HG02981 (cell line): ENCODE measurements at regions not wholly inside any gene's neighbourhood (a gene's known extent, or its start where the extent isn't known, plus 50 kb on each side); places are given as distances from the start of the nearest gene placed in this dataset.

ENCODE experiments used
- ATAC-seq: cut with Tn5 transposase; IDR thresholded peaks from one replicate; pipeline ENCODE4 v1.9.1; 2021; ENCODE audit warnings: mild to moderate bottlenecking, moderate library complexity; ENCODE audit not compliant: unreplicated experiment

GRCh38 chr6:113642714-113643406 lies 214.3 kb upstream of the MARCKS start:
- ATAC-seq, result peak; percentile 95

- no peak for ATAC-seq
Observed at GRCh38 chr6:113643407-113643770, 213.8 kb upstream of the MARCKS start.

- peak; percentile 19 for ATAC-seq
Observed at GRCh38 chr6:113644861-113645575, 212.1 kb upstream of the MARCKS start.

GRCh38 chr6:113645576-113645970 lies 211.6 kb upstream of the MARCKS start:
- ATAC-seq, result no peak

GRCh38 chr6:113645986-113646385 lies 211.2 kb upstream of the MARCKS start:
- ATAC-seq, result no peak

- no peak for ATAC-seq
Observed at GRCh38 chr6:113646701-113647100, 210.4 kb upstream of the MARCKS start.

- peak; percentile 25 for ATAC-seq
Observed at GRCh38 chr6:113647143-113647889, 209.8 kb upstream of the MARCKS start.

- no peak for ATAC-seq
Observed at GRCh38 chr6:113648698-113649097, 208.4 kb upstream of the MARCKS start.

GRCh38 chr6:113649276-113649675 lies 207.9 kb upstream of the MARCKS start:
- ATAC-seq, result no peak

GRCh38 chr6:113649880-113650609 lies 207.1 kb upstream of the MARCKS start:
- no peak for ATAC-seq

GRCh38 chr6:113650610-113650979 lies 206.6 kb upstream of the MARCKS start:
- no peak for ATAC-seq

GRCh38 chr6:113651120-113651519 lies 206.0 kb upstream of the MARCKS start:
- ATAC-seq, result no peak

GRCh38 chr6:113651920-113652319 lies 205.2 kb upstream of the MARCKS start:
- no peak for ATAC-seq

GRCh38 chr6:113653275-113653674 lies 203.9 kb upstream of the MARCKS start:
- ATAC-seq, result no peak

- no peak for ATAC-seq
Observed at GRCh38 chr6:113654396-113654795, 202.7 kb upstream of the MARCKS start.

GRCh38 chr6:113655761-113656160 lies 201.4 kb upstream of the MARCKS start:
- no peak for ATAC-seq

- no peak for ATAC-seq
Observed at GRCh38 chr6:113659762-113660404, 197.3 kb upstream of the MARCKS start.

GRCh38 chr6:113660819-113661218 lies 196.3 kb upstream of the MARCKS start:
- no peak for ATAC-seq

- ATAC-seq, result no peak
Observed at GRCh38 chr6:113662093-113662665, 195.0 kb upstream of the MARCKS start.

- ATAC-seq, result peak; percentile 68
Observed at GRCh38 chr6:113662688-113663333, 194.3 kb upstream of the MARCKS start.
